CD14-positive monocyte (primary cell): ENCODE measurements at regions not wholly inside any gene's neighbourhood (a gene's known extent, or its start where the extent isn't known, plus 50 kb on each side); places are given as distances from the start of the nearest gene placed in this dataset.

ENCODE experiments used
- DNase-seq, 3 donors: peaks; one replicate each; pipeline ENCODE4 v3.0.0-alpha.2; 2011 to 2022
- H2AFZ ChIP-seq: 2 replicates; pipeline ENCODE4 v1.6.0; 2012; ENCODE audit warnings: mild to moderate bottlenecking, low read depth, low read length, inconsistent platforms; ENCODE audit not compliant: insufficient read depth, poor library complexity, severe bottlenecking
- H3K27ac ChIP-seq, 2 donors: 1 replicate in 1 of 2; 2 replicates in 1 of 2; pipeline ENCODE4 v1.5.1; 2012 to 2013; ENCODE audit warnings: low read length in 2 of 2, control low read depth in 1 of 2, inconsistent platforms in 1 of 2, low read depth in 1 of 2, mild to moderate bottlenecking in 1 of 2
- H3K27me3 ChIP-seq, 2 donors: one replicate each; pipeline versions ENCODE4 v1.6.0 to v1.6.1; 2011 to 2013; ENCODE audit warnings: low read length in 2 of 2; ENCODE audit not compliant: control insufficient read depth in 2 of 2, insufficient read depth in 2 of 2
- H3K36me3 ChIP-seq, 2 donors: replicated peaks in 1 of 2; 1 replicate in 1 of 2; 2 replicates in 1 of 2; pipeline versions ENCODE4 v1.5.1 to v1.6.1; 2012 to 2013; ENCODE audit warnings: low read length in 2 of 2, control low read depth in 1 of 2, inconsistent platforms in 1 of 2, mild to moderate bottlenecking in 1 of 2; ENCODE audit not compliant: insufficient read depth in 2 of 2, control insufficient read depth in 1 of 2
- H3K4me1 ChIP-seq, 2 donors: 1 replicate in 1 of 2; 2 replicates in 1 of 2; pipeline versions ENCODE4 v1.5.1 to v1.6.1; 2012 to 2013; ENCODE audit warnings: low read length in 2 of 2, control low read depth in 1 of 2, inconsistent platforms in 1 of 2, mild to moderate bottlenecking in 1 of 2, moderate library complexity in 1 of 2; ENCODE audit not compliant: insufficient read depth in 2 of 2, control insufficient read depth in 1 of 2
- H3K4me2 ChIP-seq: replicated peaks from 2 replicates; pipeline ENCODE3; 2012; ENCODE audit warnings: low read length, moderate library complexity, mild to moderate bottlenecking; ENCODE audit not compliant: poor library complexity, severe bottlenecking; ENCODE audit errors: extremely low read depth
- H3K4me3 ChIP-seq, 3 experiments: fragments of 200-600 bp in 1 of 3; sonication (generic) in 1 of 3; replicated peaks in 1 of 3; 1 replicate in 2 of 3; 2 replicates in 1 of 3; pipeline ENCODE4 v1.5.1; 2011 to 2013; ENCODE audit warnings: low read length in 3 of 3, mild to moderate bottlenecking in 3 of 3, control low read depth in 2 of 3, low read depth in 2 of 3, inconsistent platforms in 1 of 3, moderate library complexity in 1 of 3
- H3K79me2 ChIP-seq: 2 replicates; pipeline ENCODE4 v1.6.0; 2012; ENCODE audit warnings: mild to moderate bottlenecking, control low read depth, inconsistent platforms, low read length, moderate library complexity; ENCODE audit not compliant: insufficient read depth
- H3K9ac ChIP-seq: 2 replicates; pipeline ENCODE4 v1.6.0; 2017; ENCODE audit warnings: low read length, mild to moderate bottlenecking; ENCODE audit not compliant: insufficient read depth, poor library complexity, severe bottlenecking
- H3K9me3 ChIP-seq, 2 donors: replicated peaks in 1 of 2; 1 replicate in 1 of 2; 2 replicates in 1 of 2; pipeline versions ENCODE4 v1.5.1 to v1.6.1; 2012 to 2013; ENCODE audit warnings: low read length in 2 of 2, control low read depth in 1 of 2; ENCODE audit not compliant: control insufficient read depth in 1 of 2, insufficient read depth in 1 of 2
- H4K20me1 ChIP-seq: 2 replicates; pipeline ENCODE4 v1.6.0; 2012; ENCODE audit warnings: mild to moderate bottlenecking, low read length, control low read depth, moderate library complexity; ENCODE audit not compliant: insufficient read depth
- H3K27ac Mint-ChIP-seq, 7 donors: one replicate each; pipeline ENCODE4 v1.8.0; 2020; ENCODE audit warnings: mild to moderate bottlenecking in 7 of 7, mixed read lengths in 7 of 7, moderate library complexity in 6 of 7, inconsistent platforms in 2 of 7
- H3K27me3 Mint-ChIP-seq, 3 donors: one replicate each; pipeline ENCODE4 v1.8.0; 2021 to 2022; ENCODE audit warnings: low read depth in 3 of 3, mild to moderate bottlenecking in 3 of 3, mixed read lengths in 3 of 3, moderate library complexity in 3 of 3, inconsistent platforms in 1 of 3
- H3K36me3 Mint-ChIP-seq, 2 donors: one replicate each; pipeline ENCODE4 v1.8.0; 2020; ENCODE audit warnings: mixed read lengths in 2 of 2, inconsistent platforms in 1 of 2, mild to moderate bottlenecking in 1 of 2
- H3K4me1 Mint-ChIP-seq: one replicate; pipeline ENCODE4 v1.8.0; 2020; ENCODE audit warnings: mild to moderate bottlenecking, mixed read lengths
- H3K4me3 Mint-ChIP-seq, 2 donors: one replicate each; pipeline ENCODE4 v1.8.0; 2020; ENCODE audit warnings: mild to moderate bottlenecking in 2 of 2, mixed read lengths in 2 of 2, moderate library complexity in 1 of 2
- H3K9me3 Mint-ChIP-seq, 7 donors: one replicate each; pipeline ENCODE4 v1.8.0; 2020 to 2022; ENCODE audit warnings: mixed read lengths in 7 of 7, mild to moderate bottlenecking in 6 of 7, moderate library complexity in 6 of 7, inconsistent platforms in 2 of 7
- WGBS: methylation state at CpG from one replicate; pipeline ENCODE4 v1.1.5; 2013; ENCODE audit warnings: missing lambda C conversion rate; ENCODE audit not compliant: insufficient coverage; 5-methylcytosine and 5-hydroxymethylcytosine counted together
- intact Hi-C, 2 donors: fragments of 100-400 bp; cut with micrococcal nuclease; formaldehyde crosslinking; loops; one replicate each; pipeline versions ENCODE4 v1.15.0 to v1.15.1; 2023
- TF ChIP-seq, protein P1 (sequence below): fragments of 200-600 bp; IDR thresholded peaks from one replicate; pipeline ENCODE4 v1.8.0; 2022; ENCODE audit warnings: antibody characterized with exemption, mild to moderate bottlenecking

DNA sequence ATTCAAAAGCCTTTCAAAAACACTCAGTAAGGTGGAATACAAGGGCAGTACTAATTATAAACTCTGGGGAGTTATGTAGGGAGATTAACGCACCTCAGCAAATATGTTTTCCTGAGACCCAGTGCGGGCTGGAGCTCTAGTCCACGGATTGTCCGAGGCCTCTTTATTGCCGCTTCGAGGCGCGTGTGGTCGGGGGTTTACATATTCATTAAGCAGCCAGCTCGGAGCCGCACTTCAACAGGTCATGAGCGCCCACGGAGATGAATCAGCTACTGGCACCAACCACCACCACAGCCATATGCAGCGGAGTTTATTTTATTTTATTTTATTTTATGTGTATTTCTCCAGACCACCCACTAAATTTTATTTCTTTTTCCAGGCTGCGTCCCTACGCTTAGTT is 195.9 kb upstream of the ADARB2 start:
- H3K27ac Mint-ChIP-seq, result no peak overlapping the region
- peaks cover 0 to 2% (median 0%) of the 10 kb centered on the region in 7 donors for H3K9me3 Mint-ChIP-seq
- H3K4me1 ChIP-seq, result no peaks in the 10 kb centered on the region
- H4K20me1 ChIP-seq, result no peaks in the 10 kb centered on the region
- no peak overlapping the region for H3K9ac ChIP-seq
- TF ChIP-seq, protein P1, sequence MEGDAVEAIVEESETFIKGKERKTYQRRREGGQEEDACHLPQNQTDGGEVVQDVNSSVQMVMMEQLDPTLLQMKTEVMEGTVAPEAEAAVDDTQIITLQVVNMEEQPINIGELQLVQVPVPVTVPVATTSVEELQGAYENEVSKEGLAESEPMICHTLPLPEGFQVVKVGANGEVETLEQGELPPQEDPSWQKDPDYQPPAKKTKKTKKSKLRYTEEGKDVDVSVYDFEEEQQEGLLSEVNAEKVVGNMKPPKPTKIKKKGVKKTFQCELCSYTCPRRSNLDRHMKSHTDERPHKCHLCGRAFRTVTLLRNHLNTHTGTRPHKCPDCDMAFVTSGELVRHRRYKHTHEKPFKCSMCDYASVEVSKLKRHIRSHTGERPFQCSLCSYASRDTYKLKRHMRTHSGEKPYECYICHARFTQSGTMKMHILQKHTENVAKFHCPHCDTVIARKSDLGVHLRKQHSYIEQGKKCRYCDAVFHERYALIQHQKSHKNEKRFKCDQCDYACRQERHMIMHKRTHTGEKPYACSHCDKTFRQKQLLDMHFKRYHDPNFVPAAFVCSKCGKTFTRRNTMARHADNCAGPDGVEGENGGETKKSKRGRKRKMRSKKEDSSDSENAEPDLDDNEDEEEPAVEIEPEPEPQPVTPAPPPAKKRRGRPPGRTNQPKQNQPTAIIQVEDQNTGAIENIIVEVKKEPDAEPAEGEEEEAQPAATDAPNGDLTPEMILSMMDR, result no peak
- peaks cover 0 to 2% (median 2%) of the 10 kb centered on the region in 3 donors for H3K27me3 Mint-ChIP-seq
- no peaks in the 10 kb centered on the region for H3K9me3 ChIP-seq
- no peak overlapping the region for H3K4me2 ChIP-seq
- WGBS, result 97% methylated on average over 8 of the region's 16 CpGs
- H3K4me3 ChIP-seq, result no peak overlapping the region
- no peaks in the 10 kb centered on the region for H3K36me3 Mint-ChIP-seq
- no peaks in the 10 kb centered on the region for H3K79me2 ChIP-seq
- intact Hi-C loops, result no loop called here
- no peaks in the 10 kb centered on the region for H3K36me3 ChIP-seq
- no peak for DNase-seq
- H3K27me3 ChIP-seq, result no peaks in the 10 kb centered on the region
- no peak overlapping the region for H2AFZ ChIP-seq
- H3K27ac ChIP-seq, result no peak overlapping the region
- H3K4me3 Mint-ChIP-seq, result no peak overlapping the region
- H3K4me1 Mint-ChIP-seq, result peaks cover 13% of the 10 kb centered on the region

DNA sequence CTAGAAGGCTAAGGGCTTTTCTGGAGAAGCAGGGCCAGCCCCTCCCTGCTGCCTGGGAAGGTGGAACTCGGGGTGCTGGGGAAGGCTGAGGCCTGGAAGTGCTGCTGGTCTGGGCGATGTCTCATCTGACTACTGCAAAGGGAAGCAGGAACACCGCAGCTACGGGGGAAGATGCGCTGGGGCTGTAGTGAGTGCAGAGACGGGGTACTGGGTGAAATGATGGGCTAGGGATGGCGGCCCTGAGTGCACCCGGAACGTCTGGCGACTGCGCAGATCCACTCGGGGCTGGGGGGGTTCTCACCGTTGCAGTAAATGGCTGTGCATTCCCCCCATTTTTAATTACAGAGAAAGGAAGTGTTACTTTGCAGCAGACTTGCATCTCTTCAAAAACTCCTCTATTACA is 195.4 kb upstream of the ADARB2 start:
- H2AFZ ChIP-seq, result no peak overlapping the region
- Mint-ChIP-seq H3K27me3 (peaks cover 0 to 2% (median 2%) of the 10 kb centered on the region in 3 donors), H3K4me1 (peaks cover 11% of the 10 kb centered on the region), H3K27ac (peak overlapping the region in 2 of 7 donors; percentile 18 to 38), H3K4me3 (no peak overlapping the region), H3K36me3 (no peaks in the 10 kb centered on the region), H3K9me3 (peaks cover 0 to 2% (median 0%) of the 10 kb centered on the region in 7 donors)
- no peaks in the 10 kb centered on the region for H4K20me1 ChIP-seq
- intact Hi-C loops, result no loop called here
- H3K4me3 ChIP-seq, result no peak overlapping the region
- no peak overlapping the region for H3K27ac ChIP-seq
- H3K9me3 ChIP-seq, result no peaks in the 10 kb centered on the region
- no peaks in the 10 kb centered on the region for H3K36me3 ChIP-seq
- TF ChIP-seq, protein P1, result no peak
- no peak for DNase-seq
- no peaks in the 10 kb centered on the region for H3K4me1 ChIP-seq
- H3K79me2 ChIP-seq, result no peaks in the 10 kb centered on the region
- no peak overlapping the region for H3K4me2 ChIP-seq
- H3K9ac ChIP-seq, result no peak overlapping the region
- no peaks in the 10 kb centered on the region for H3K27me3 ChIP-seq
- WGBS, result 20% methylated on average over 6 of the region's 13 CpGs
